ENCODE measurements at regions not wholly inside any gene's neighbourhood (a gene's known extent, or its start where the extent isn't known, plus 50 kb on each side); places are given as distances from the start of the nearest gene placed in this dataset.
A peak's percentile ranks its signal among the peaks of the same experiment; 100 is the strongest.
"Not testable (repeated sequence)": the region's sequence is repeated elsewhere in the genome, so short reads cannot be mapped to it uniquely, and the experiment has no call there.

DNA sequence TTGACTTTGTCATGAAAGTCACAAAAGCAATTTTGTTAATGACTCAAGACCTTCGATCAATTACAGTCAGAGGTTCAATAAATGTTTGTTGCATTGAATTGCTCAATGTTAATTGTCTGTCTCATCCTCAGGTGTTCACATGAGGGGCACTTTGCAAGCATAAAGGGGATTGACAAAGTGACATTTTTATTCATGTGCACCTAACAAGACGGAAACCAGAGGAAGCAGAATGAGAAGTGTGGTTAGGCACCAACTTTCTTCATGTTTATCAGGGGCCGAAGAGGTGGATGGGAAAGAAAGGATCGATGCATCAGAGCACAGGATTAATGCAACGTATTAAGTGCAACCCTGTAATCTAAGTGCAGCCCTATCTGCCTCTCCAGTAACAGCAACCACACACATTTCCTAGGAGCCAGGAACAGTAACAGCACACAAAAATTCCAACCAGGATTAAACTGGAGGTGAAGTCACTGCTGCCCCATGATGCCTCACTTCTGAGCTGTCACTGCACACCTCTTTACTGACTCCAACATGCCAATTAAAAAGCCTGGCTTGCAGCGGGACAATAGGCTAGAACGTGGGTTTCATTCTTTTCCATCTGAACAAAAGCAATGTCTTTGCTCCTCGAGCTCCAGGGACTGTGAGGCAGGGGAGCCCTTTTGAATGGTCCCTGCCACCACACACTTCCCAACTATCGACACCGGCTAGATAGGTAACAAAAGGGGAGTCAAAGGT lies 262.7 kb downstream of the CD83 start:
- DNase-seq (no peak), ATAC-seq (no peak)
- H3K27ac Mint-ChIP-seq = no peak overlapping the region
- peaks cover 8 to 48% (median 25%) of the 10 kb centered on the region in 4 donors for H3K4me1 Mint-ChIP-seq
- H3K9me3 Mint-ChIP-seq = peaks cover 0 to 7% (median 2%) of the 10 kb centered on the region in 9 donors
- H3K36me3 Mint-ChIP-seq = peaks cover 0 to 5% (median 4%) of the 10 kb centered on the region in 3 donors
- H3K27me3 Mint-ChIP-seq = peaks cover 0 to 9% (median 4%) of the 10 kb centered on the region in 5 donors
- POLR2A ChIA-PET = no interaction called here
- H3K4me3 Mint-ChIP-seq = no peak overlapping the region

DNA sequence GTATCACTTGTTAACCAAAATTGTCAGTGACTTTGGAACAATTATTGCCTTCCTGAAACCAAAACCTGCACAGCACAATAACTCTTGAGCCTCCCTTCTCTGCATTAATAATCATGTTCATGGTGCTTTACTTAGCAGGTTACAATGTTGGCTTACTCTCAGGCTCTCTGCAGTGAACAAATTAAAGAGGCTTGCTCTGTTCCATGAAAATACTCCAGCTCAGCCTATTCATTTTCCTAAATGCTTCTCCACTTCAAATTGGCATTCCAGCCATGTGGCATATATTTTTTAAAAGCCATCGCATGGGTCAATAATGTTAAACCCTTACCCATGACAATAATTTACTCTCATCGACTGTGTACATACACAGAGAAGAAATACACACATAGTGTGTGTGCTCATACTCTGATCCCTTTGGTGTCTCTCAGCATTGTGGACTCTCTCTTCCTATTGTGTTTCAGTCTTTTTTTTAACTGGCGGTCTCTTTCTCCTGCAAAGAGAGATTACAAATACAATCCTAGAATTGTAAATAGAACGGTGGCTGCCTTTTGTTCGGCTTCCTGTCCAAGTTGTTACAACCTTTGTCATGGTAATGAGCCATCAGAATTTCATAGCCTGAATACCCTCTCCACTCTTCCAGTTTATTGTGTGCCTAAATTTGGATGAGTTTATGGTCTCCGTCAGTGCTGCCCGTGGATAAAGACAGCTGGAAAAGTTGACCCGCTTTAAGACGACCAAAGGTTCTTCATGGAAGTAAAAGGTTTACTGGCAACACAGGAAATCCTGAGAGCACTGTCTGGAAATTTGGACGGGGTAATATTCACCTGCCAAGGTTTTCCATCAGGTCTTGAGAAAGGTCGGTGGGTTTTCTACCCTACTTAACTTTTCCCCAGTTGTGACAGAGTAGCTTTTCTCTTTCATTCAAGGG lies 263.6 kb downstream of the CD83 start:
- Mint-ChIP-seq H3K4me1 (peaks cover 8 to 45% (median 25%) of the 10 kb centered on the region in 4 donors), H3K27ac (peak overlapping the region in 1 of 10 donors; percentile 31), H3K4me3 (no peak overlapping the region), H3K9me3 (peaks cover 0 to 7% (median 2%) of the 10 kb centered on the region in 9 donors), H3K36me3 (peaks cover 0 to 5% (median 0%) of the 10 kb centered on the region in 3 donors), H3K27me3 (peaks cover 0 to 9% (median 4%) of the 10 kb centered on the region in 5 donors)
- DNase-seq = no peak
- POLR2A ChIA-PET = no interaction called here
- no peak for ATAC-seq

DNA sequence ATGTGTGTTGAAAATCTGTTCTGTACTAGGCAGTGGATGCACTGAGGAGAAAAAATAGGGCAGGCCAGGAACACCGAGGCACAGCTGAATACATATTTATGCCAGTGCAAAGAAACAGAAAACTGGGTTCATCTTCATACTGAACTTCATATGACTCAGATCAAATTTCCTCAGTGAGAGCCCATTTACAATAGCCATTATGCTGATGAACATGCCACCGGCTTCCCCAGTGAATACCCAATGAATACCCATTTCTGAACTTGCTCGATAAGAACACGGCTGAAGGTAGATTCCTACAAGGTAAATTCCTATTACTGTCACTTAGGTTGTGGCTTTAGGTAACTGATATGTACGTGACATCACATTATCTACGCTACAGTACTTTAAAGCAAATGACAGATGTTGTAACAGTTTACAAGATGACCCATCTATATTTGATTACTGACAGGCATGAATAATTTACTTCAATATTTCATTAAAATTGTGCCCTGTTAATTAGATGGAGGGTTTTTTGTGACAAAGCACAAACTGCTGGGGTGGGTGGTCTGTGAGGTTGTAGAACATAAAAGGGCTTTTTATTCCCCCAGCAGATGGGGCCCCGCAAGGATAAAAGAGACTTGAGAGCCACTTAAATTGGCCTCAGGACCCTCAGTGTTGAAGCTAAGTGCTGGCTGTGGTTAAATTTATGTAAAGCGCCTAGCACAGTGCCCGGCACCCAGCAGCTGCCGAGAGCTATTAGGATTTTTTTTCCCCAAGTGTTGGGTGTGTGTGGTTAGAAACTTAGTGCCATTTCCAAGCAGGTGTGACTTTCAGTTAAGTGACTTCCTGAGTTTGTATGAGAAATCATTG lies 264.5 kb downstream of the CD83 start:
- H3K9me3 Mint-ChIP-seq = peaks cover 0 to 7% (median 2%) of the 10 kb centered on the region in 9 donors
- DNase-seq = no peak
- POLR2A ChIA-PET = no interaction called here
- ATAC-seq = no peak
- H3K4me3 Mint-ChIP-seq = no peak overlapping the region
- H3K27me3 Mint-ChIP-seq = peaks cover 0 to 9% (median 4%) of the 10 kb centered on the region in 5 donors
- H3K36me3 Mint-ChIP-seq = peaks cover 0 to 5% (median 0%) of the 10 kb centered on the region in 3 donors
- no peak overlapping the region for H3K27ac Mint-ChIP-seq
- peaks cover 8 to 51% (median 27%) of the 10 kb centered on the region in 4 donors for H3K4me1 Mint-ChIP-seq

DNA sequence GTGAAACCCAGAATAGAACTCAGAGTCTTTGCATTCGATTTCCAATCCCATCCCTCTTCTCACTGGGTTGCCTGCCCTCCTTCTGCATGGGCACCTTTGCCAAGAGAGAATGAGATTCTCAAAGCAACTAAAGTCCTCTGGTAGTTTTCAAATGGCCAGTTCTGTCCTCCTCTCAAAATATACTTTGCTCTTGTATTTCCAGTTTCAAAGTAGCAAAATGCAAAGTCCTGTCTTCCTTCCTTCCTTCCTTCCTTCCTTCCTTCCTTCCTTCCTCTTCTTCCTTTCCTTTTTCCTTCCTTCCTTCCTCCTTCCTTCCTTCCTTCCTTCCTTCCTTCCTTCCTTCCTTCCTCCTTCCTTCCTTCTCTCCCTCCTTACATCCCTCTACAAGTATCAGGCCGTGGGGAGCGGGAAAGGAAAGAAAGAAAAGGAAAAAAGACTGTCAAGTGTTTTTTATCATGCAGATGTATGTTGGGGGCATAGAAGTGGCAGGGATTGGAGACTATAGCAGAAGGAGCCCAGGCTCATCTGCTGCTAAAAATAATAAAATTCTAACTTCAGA lies 265.2 kb downstream of the CD83 start:
- Mint-ChIP-seq H3K4me3 (no peak overlapping the region), H3K4me1 (peaks cover 8 to 51% (median 27%) of the 10 kb centered on the region in 4 donors), H3K9me3 (peaks cover 0 to 7% (median 2%) of the 10 kb centered on the region in 9 donors), H3K36me3 (peaks cover 0 to 5% (median 0%) of the 10 kb centered on the region in 3 donors), H3K27me3 (peaks cover 0 to 9% (median 1%) of the 10 kb centered on the region in 5 donors), H3K27ac (peak overlapping the region in 1 of 10 donors; percentile 26)
- DNase-seq (no peak), ATAC-seq (no peak)
- POLR2A ChIA-PET = no interaction called here

DNA sequence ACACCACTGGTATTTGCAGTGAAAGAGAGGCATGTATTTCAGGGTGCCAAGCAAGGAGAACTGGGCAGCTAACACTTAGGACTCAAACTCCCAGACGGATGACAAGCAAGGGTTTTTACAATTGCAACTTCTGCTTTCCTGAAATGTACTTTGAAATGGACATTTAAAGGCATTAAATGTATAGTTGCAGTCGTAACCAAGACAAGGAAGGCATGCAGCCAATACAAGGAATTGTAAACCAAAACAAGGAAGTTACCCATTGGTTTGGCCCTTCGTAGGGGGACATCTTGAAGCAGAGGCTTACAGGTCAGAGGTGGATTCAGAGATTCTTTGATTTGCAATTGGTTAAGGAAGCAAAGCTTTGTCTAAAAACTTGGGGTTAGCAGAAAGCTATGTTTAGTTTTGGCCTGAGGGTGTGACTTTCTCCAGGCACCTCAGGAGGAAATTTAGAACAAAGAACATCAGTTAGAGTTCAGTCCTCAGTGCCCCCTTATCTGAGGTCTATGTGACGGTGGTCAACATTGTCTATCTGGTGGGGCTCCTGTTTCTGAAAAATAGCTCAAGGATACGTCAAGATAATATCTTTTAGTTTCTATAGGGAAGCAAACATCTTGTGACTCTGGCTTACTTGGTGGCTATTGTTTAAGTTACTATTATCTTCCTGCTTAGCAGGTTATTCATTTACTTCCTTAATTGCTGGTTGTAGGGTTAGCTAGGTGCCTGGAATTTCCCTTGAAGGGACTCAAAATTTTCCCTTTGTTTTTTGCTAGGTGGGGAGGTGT lies 266.0 kb downstream of the CD83 start:
- POLR2A ChIA-PET = interaction anchor here (0.5 to 0.6 kb wide), 2 partner anchors 113 to 897 kb away, joined by 3 read pairs; no protein-coding TSS in a partner anchor
- DNase-seq (no peak), ATAC-seq (no peak)
- Mint-ChIP-seq H3K4me3 (no peak overlapping the region), H3K9me3 (no peaks in the 10 kb centered on the region), H3K36me3 (no peaks in the 10 kb centered on the region), H3K27me3 (peaks cover 0 to 9% (median 0%) of the 10 kb centered on the region in 5 donors), H3K4me1 (peaks cover 8 to 51% (median 27%) of the 10 kb centered on the region in 4 donors), H3K27ac (peak overlapping the region in 2 of 10 donors; percentile 3 to 26)

DNA sequence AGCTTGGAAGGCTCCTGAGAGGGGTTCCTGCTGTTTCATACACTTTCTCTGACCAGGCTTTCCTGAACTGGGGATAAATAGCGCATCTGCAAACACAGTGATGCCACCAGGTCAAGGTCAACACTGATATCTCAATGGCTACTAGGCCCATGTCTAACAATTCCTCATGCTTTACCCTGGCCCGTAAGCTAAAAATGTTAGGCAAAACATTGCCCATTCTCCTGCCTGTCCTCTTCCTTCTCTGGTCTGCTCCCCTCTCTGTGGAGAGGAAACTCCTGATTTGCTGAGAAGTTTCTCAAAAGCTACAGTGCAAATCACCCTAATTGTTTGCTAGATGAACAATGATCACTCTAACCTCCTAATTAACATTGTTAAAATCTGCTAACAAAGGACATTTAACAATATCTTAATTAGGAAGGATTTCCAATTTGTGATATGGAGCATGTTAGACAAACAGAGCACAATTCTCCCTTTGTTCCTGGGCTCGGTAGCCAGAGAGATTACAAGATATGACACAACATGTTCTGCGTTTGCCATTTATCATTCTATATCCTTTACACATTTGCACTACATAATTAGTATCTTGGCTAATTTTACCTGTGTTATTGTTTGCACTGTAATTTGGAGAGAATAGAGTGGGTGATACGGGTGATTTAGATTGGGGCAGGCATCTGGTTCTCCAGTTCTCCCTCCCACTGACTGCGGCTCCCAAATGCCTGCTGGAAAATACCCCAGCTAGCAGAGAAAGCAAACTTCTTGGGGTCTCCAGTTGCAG lies 266.8 kb downstream of the CD83 start:
- Mint-ChIP-seq H3K9me3 (no peaks in the 10 kb centered on the region), H3K27me3 (peaks cover 0 to 9% (median 0%) of the 10 kb centered on the region in 5 donors), H3K4me1 (peaks cover 8 to 51% (median 27%) of the 10 kb centered on the region in 4 donors), H3K27ac (no peak overlapping the region), H3K4me3 (no peak overlapping the region), H3K36me3 (no peaks in the 10 kb centered on the region)
- POLR2A ChIA-PET = no interaction called here
- DNase-seq (no peak), ATAC-seq (no peak)

DNA sequence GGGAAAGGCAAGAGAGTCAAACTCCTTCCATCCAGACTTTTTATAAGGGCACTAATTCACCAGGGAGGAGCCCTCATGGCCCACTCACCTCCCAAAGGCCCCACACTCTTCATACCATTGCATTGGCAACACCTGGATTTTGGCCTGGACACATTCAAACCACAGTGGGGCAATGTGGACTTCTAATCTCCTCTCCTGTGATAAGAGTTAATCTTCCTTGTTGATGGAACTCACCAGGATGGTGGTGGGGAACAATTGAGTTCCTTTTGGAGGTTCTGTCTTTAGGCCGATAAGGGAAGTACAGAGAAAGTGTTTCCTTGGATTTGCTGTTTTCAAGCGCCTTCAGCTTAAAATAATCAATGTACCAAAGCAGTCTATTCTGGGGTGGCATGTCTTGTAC lies 268.7 kb downstream of the CD83 start:
- H3K27me3 Mint-ChIP-seq = peaks cover 0 to under 1% (median 0%) of the 10 kb centered on the region in 5 donors
- H3K9me3 Mint-ChIP-seq = no peaks in the 10 kb centered on the region
- peaks cover 5 to 38% (median 15%) of the 10 kb centered on the region in 4 donors for H3K4me1 Mint-ChIP-seq
- no peaks in the 10 kb centered on the region for H3K36me3 Mint-ChIP-seq
- no peak overlapping the region for H3K27ac Mint-ChIP-seq
- H3K4me3 Mint-ChIP-seq = no peak overlapping the region
- POLR2A ChIA-PET = no interaction called here
- DNase-seq (no peak), ATAC-seq (no peak)

DNA sequence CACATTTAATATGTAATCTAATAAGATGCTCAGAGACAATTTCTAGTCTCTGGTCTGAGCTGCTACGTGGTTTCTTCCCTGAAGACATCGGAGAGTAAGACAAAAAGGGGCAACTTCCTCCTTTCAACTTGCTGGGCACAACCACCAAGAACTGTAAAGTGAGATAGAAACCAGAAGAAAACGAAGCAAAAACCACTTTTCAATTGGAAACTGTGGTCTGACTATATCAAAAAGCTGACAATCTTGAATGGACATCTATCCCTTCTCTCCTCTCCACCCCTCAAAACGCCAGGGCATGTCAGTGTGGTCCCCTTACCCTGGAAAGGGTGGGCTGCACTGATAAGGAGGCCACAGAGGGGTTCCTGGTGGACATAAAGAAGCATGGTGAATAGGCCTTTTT lies 269.1 kb downstream of the CD83 start:
- DNase-seq = no peak
- Mint-ChIP-seq H3K27me3 (no peaks in the 10 kb centered on the region), H3K36me3 (no peaks in the 10 kb centered on the region), H3K27ac (no peak overlapping the region), H3K9me3 (no peaks in the 10 kb centered on the region), H3K4me1 (peaks cover 5 to 35% (median 15%) of the 10 kb centered on the region in 4 donors), H3K4me3 (no peak overlapping the region)
- no peak for ATAC-seq
- POLR2A ChIA-PET = no interaction called here

DNA sequence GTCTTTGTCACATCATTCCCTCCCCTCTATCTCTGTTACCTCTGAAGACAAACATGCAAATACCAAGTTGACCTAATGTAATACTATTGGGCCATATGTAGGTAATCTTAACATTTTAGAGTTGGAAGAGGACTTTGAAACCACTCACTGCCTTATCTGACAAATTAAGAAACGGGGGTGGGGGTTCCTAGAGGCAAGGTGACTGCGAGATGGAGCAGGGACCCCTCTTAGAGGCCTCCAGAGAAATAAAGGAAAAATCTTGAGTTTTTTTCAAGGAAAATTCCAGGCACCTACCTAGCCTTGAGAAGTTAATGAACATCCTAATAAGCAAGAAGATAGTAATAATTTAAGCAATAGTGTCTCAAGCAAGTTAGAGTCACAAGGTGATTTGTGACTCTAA lies 270.8 kb downstream of the CD83 start:
- Mint-ChIP-seq H3K27ac (no peak overlapping the region), H3K27me3 (no peaks in the 10 kb centered on the region), H3K9me3 (no peaks in the 10 kb centered on the region), H3K4me1 (peaks cover 0 to 18% (median 5%) of the 10 kb centered on the region in 4 donors), H3K36me3 (no peaks in the 10 kb centered on the region), H3K4me3 (no peak overlapping the region)
- DNase-seq (no peak), ATAC-seq (no peak)
- POLR2A ChIA-PET = no interaction called here

DNA sequence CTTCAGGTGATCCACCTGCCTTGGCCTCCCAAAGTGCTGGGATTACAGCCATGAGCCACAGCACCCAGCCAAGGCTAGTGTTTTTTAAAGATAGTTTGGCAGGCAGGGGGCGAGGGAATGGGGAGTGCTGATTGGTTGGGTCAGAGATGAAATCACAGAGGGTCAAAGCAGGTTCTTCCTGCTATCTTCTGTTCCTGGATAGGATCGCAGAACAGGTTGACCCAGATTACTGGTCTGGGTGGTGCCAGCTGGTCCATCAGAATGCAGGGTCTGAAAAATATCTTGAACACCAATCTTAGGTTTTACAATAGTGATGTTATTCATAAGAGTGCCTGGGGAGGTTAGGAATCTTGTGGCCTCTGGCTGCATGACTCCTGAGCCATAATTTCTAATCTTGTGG lies 272.2 kb downstream of the CD83 start:
- H3K27me3 Mint-ChIP-seq, H3K9me3 Mint-ChIP-seq, ATAC-seq, POLR2A ChIA-PET, H3K36me3 Mint-ChIP-seq, DNase-seq, H3K4me3 Mint-ChIP-seq: not testable (repeated sequence)
- H3K4me1 Mint-ChIP-seq = peaks cover 0 to 12% (median 5%) of the 10 kb centered on the region in 4 donors
- H3K27ac Mint-ChIP-seq = peak overlapping the region in 1 of 10 donors; percentile 17

DNA sequence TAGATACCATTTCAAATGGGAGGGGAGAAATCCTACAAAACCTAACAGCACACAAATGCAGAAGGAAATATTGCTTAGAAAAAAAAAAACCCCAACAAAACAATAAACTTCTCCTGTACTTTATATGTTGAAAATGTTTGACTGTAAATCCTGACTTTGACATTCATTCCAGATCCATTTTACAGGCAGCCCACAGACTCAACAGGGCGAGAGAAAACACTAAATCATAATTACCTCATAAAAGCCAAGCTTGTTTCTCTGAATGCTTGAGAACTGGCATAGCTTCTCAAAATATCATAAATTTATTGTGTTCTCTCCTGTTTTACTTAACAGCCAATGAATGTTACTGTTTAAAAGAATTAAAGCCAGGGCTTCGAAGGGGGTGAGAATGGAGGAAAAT lies 273.2 kb downstream of the CD83 start:
- DNase-seq = no peak
- no peaks in the 10 kb centered on the region for H3K27me3 Mint-ChIP-seq
- POLR2A ChIA-PET = no interaction called here
- peaks cover 0 to 8% (median 5%) of the 10 kb centered on the region in 4 donors for H3K4me1 Mint-ChIP-seq
- no peak overlapping the region for H3K4me3 Mint-ChIP-seq
- no peaks in the 10 kb centered on the region for H3K9me3 Mint-ChIP-seq
- H3K36me3 Mint-ChIP-seq = no peaks in the 10 kb centered on the region
- no peak for ATAC-seq
- no peak overlapping the region for H3K27ac Mint-ChIP-seq

All from naive thymus-derived CD8-positive, alpha-beta T cell (primary cell).